HEK293T (cell line): ENCODE measurements at regions not wholly inside any gene's neighbourhood (a gene's known extent, or its start where the extent isn't known, plus 50 kb on each side); places are given as distances from the start of the nearest gene placed in this dataset.

Experiments used
- ARNT ChIP-seq: fragments of 450-650 bp; IDR thresholded peaks from 2 replicates; pipeline ENCODE4 v1.6.1; 2017; ENCODE audit warnings: mild to moderate bottlenecking
- BHLHE40 ChIP-seq: fragments of 450-650 bp; IDR thresholded peaks from 2 replicates; pipeline ENCODE4 v1.6.1; 2016; ENCODE audit warnings: mild to moderate bottlenecking, moderate library complexity, borderline replicate concordance
- ELF4 ChIP-seq: fragments of 450-650 bp; IDR thresholded peaks from 2 replicates; pipeline ENCODE4 v1.6.1; 2017; ENCODE audit warnings: antibody characterized with exemption
- FOXA1 ChIP-seq: fragments of 450-650 bp; IDR thresholded peaks from 2 replicates; pipeline ENCODE4 v1.6.1; 2016; ENCODE audit warnings: mild to moderate bottlenecking
- FOXK2 ChIP-seq: fragments of 450-650 bp; IDR thresholded peaks from 2 replicates; pipeline ENCODE4 v1.6.1; 2016; ENCODE audit warnings: mild to moderate bottlenecking
- FOXM1 ChIP-seq: fragments of 450-650 bp; IDR thresholded peaks from 2 replicates; pipeline ENCODE4 v1.6.1; 2017; ENCODE audit warnings: mild to moderate bottlenecking, borderline replicate concordance
- HDGF ChIP-seq: fragments of 450-650 bp; IDR thresholded peaks from 2 replicates; pipeline ENCODE4 v1.6.1; 2017; ENCODE audit warnings: antibody characterized with exemption, borderline replicate concordance
- SP1 ChIP-seq: fragments of 450-650 bp; IDR thresholded peaks from 2 replicates; pipeline ENCODE4 v1.6.1; 2017
- SUZ12 ChIP-seq: fragments of 450-650 bp; IDR thresholded peaks from 2 replicates; pipeline ENCODE4 v1.6.1; 2016; ENCODE audit warnings: mild to moderate bottlenecking
- TARDBP ChIP-seq: fragments of 450-650 bp; IDR thresholded peaks from 2 replicates; pipeline ENCODE4 v1.6.1; 2016
- ZNF384 ChIP-seq: fragments of 450-650 bp; IDR thresholded peaks from 2 replicates; pipeline ENCODE4 v1.6.1; 2016
- TF ChIP-seq, protein P1 (sequence below): fragments of 450-650 bp; IDR thresholded peaks from 2 replicates; pipeline ENCODE4 v1.6.1; 2016

DNA sequence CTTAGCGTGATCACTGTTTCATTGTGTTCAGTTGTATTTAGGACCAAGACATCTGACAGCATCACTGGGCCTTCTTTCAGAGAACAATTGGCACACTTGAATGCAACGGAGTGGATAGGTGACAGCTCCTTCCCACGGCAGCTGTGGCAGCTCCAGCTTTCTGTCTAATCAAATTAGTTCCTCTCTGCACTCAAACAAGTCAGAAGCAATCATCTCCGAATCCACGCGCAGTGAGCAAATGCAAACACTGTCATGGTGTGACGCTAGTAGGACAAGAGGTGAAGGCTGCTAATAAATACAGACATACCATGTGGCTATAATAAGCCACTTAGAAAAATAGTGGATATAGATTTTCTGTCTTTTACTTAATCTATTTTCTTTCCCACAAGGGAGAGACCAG lies 542.4 kb downstream of the ACTR3B start:
- TF ChIP-seq FOXK2 (no peak), ARNT (no peak), FOXM1 (no peak), SUZ12 (no peak), ZNF384 (no peak), HDGF (no peak), FOXA1 (no peak), SP1 (no peak), TARDBP (no peak), BHLHE40 (no peak), ELF4 (no peak)
- TF ChIP-seq, protein P1, sequence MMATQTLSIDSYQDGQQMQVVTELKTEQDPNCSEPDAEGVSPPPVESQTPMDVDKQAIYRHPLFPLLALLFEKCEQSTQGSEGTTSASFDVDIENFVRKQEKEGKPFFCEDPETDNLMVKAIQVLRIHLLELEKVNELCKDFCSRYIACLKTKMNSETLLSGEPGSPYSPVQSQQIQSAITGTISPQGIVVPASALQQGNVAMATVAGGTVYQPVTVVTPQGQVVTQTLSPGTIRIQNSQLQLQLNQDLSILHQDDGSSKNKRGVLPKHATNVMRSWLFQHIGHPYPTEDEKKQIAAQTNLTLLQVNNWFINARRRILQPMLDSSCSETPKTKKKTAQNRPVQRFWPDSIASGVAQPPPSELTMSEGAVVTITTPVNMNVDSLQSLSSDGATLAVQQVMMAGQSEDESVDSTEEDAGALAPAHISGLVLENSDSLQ = no peak
